ENCODE measurements at regions not wholly inside any gene's neighbourhood (a gene's known extent, or its start where the extent isn't known, plus 50 kb on each side); places are given as distances from the start of the nearest gene placed in this dataset.

DNA sequence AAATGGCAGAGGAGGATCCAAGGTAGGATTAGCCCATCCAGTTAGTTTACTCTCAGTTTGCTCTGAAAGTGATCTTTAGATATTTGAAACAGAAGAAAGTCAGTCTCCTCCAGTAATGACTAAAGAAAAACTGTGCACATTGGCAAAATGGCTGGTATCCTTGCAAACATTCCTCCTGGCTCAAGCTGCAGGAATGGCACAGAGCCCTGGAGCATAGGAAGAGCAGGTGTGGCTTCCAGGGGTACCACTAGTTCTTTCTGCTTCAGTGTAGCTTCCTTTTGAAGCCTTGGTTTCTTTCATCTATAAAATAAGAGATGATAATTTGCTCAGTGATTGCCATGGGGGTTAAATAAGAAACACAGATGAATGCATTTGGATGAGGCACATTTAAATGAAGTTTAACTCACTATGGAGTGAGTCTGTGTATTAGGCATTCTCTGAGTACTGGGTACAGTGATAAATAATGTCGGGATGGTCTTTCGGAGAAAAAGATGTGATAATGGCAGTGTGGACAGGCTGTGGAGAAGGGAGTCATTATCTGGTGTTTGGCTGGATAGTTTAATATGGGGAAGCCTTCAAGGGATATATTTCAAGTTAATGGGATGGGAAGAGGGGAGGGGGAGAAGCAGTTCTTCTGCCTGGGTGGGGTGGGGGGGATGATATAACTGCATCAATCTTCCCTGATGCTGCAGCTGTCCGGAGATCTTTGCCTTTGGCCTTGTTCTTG lies 217.3 kb upstream of the KLF4 start:
- TF ChIP-seq SP1 (IDR thresholded peaks at IDR 0.05) (no peak), MAX (IDR thresholded peaks at IDR 0.05) (no peak)
- TF ChIP-seq, protein P1, sequence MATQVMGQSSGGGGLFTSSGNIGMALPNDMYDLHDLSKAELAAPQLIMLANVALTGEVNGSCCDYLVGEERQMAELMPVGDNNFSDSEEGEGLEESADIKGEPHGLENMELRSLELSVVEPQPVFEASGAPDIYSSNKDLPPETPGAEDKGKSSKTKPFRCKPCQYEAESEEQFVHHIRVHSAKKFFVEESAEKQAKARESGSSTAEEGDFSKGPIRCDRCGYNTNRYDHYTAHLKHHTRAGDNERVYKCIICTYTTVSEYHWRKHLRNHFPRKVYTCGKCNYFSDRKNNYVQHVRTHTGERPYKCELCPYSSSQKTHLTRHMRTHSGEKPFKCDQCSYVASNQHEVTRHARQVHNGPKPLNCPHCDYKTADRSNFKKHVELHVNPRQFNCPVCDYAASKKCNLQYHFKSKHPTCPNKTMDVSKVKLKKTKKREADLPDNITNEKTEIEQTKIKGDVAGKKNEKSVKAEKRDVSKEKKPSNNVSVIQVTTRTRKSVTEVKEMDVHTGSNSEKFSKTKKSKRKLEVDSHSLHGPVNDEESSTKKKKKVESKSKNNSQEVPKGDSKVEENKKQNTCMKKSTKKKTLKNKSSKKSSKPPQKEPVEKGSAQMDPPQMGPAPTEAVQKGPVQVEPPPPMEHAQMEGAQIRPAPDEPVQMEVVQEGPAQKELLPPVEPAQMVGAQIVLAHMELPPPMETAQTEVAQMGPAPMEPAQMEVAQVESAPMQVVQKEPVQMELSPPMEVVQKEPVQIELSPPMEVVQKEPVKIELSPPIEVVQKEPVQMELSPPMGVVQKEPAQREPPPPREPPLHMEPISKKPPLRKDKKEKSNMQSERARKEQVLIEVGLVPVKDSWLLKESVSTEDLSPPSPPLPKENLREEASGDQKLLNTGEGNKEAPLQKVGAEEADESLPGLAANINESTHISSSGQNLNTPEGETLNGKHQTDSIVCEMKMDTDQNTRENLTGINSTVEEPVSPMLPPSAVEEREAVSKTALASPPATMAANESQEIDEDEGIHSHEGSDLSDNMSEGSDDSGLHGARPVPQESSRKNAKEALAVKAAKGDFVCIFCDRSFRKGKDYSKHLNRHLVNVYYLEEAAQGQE (IDR thresholded peaks at IDR 0.05): no peak
- TF ChIP-seq, protein P2, sequence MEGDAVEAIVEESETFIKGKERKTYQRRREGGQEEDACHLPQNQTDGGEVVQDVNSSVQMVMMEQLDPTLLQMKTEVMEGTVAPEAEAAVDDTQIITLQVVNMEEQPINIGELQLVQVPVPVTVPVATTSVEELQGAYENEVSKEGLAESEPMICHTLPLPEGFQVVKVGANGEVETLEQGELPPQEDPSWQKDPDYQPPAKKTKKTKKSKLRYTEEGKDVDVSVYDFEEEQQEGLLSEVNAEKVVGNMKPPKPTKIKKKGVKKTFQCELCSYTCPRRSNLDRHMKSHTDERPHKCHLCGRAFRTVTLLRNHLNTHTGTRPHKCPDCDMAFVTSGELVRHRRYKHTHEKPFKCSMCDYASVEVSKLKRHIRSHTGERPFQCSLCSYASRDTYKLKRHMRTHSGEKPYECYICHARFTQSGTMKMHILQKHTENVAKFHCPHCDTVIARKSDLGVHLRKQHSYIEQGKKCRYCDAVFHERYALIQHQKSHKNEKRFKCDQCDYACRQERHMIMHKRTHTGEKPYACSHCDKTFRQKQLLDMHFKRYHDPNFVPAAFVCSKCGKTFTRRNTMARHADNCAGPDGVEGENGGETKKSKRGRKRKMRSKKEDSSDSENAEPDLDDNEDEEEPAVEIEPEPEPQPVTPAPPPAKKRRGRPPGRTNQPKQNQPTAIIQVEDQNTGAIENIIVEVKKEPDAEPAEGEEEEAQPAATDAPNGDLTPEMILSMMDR (IDR thresholded peaks at IDR 0.05; ENCODE audit: low read depth, low read length, missing input control): no peak
